ENCODE measurements at regions not wholly inside any gene's neighbourhood (a gene's known extent, or its start where the extent isn't known, plus 50 kb on each side); places are given as distances from the start of the nearest gene placed in this dataset.

DNA sequence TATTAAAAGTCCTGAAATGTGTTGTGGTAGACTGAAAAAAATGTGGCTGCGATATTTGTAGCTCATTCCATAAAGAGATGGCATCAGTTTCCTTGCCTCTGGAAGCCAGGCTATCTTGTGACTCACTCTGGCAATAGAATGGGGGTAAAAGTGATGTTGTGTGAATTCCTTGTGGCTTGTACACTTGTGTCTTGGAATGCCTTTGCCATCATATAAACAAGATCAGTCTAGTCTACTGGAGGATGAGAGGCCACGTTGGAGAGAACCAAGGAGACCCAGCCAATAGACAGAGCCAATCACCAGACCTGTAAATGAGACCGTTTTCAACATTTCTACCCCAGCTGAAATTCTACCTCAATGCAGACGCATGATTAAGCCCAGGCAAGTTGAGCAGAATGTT is 254.1 kb downstream of the TRIB2 start:
- DNase-seq (ENCODE audit: low read depth in 1 of 2, low spot score in 2 of 2) = no peak
- Histone ChIP-seq H3K4me2 (ENCODE audit: insufficient read depth in 1 of 2, low read depth in 2 of 2, low read length in 2 of 2) (no peak overlapping the region), H3K79me1 (ENCODE audit: low read depth, low read length) (no peaks in the 10 kb centered on the region), H3K9ac (replicated peaks in 1 of 4; ENCODE audit: extremely low read depth in 1 of 4, low read depth in 3 of 4, low read length in 3 of 4) (no peak overlapping the region), H3K4me3 (ENCODE audit: extremely low read depth in 1 of 4, insufficient read depth in 2 of 4, low read depth in 3 of 4, low read length in 4 of 4) (no peak overlapping the region), H2AK5ac (ENCODE audit: low read depth, low read length) (no peak overlapping the region), H2BK120ac (replicated peaks; ENCODE audit: low read depth, low read length) (no peak overlapping the region), H2BK12ac (ENCODE audit: low read depth, low read length) (no peak overlapping the region), H4K91ac (replicated peaks; ENCODE audit: insufficient read length, low read length) (no peak overlapping the region), H3K9me3 (ENCODE audit: insufficient read depth in 2 of 2, low read depth in 1 of 2, low read length in 1 of 2) (no peaks in the 10 kb centered on the region; a peak in 1 of 4 replicates), H3K23ac (ENCODE audit: insufficient read length) (no peak overlapping the region), H4K8ac (ENCODE audit: extremely low read depth, insufficient read depth, low read length) (no peak overlapping the region), H3K23me2 (ENCODE audit: low read depth, low read length) (no peaks in the 10 kb centered on the region), H3K18ac (ENCODE audit: extremely low read depth, low read length) (no peak overlapping the region), H4K5ac (ENCODE audit: insufficient read length, low read depth, low read length) (no peak overlapping the region), H3K56ac (replicated peaks; ENCODE audit: insufficient read length, low read depth, low read length) (no peak overlapping the region), H2BK5ac (ENCODE audit: low read depth, low read length) (no peak overlapping the region), H3K4me1 (replicated peaks in 1 of 4; ENCODE audit: control insufficient read depth in 3 of 4, insufficient read depth in 4 of 4, low read length in 3 of 4) (no peaks in the 10 kb centered on the region), H2BK15ac (ENCODE audit: low read length) (no peak overlapping the region), H2BK20ac (ENCODE audit: low read length) (no peak overlapping the region), H4K20me1 (replicated peaks in 1 of 2; ENCODE audit: control insufficient read depth in 1 of 2, insufficient read depth in 2 of 2, low read length in 2 of 2) (no peaks in the 10 kb centered on the region), H3K36me3 (ENCODE audit: control insufficient read depth in 2 of 4, insufficient read depth in 4 of 4, low read length in 3 of 4) (no peaks in the 10 kb centered on the region), H3K27me3 (replicated peaks in 1 of 4; ENCODE audit: control insufficient read depth in 3 of 4, extremely low read depth in 1 of 4, insufficient read depth in 3 of 4, low read length in 3 of 4) (no peaks in the 10 kb centered on the region), H3K79me2 (ENCODE audit: control insufficient read depth in 1 of 2, insufficient read depth in 2 of 2, low read length in 2 of 2) (no peaks in the 10 kb centered on the region), H2AFZ (ENCODE audit: low read length) (no peak overlapping the region), H3K27ac (ENCODE audit: low read depth, low read length) (no peak overlapping the region), H3K14ac (ENCODE audit: insufficient read length) (no peak overlapping the region), H3K4ac (replicated peaks; ENCODE audit: insufficient read length, low read depth, low read length) (no peak overlapping the region)
- ChIA-PET CTCF (ENCODE audit: partially characterized antibody) (interaction anchor here (0.9 to 1.3 kb wide), 2 partner anchors 36 to 617 kb away, joined by 4 read pairs; no protein-coding TSS in a partner anchor), POLR2A (ENCODE audit: partially characterized antibody) (no interaction called here)
- 91% methylated on average over 4 of the region's 4 CpGs; no CpG with 5 or more reads in 1 of the 2 experiments for WGBS, 2 experiments (ENCODE audit: extremely low coverage in 1 of 2, insufficient coverage in 1 of 2, insufficient read length in 1 of 2, insufficient replicate concordance in 2 of 2, low coverage in 1 of 2, low lambda C conversion rate in 2 of 2, missing lambda C conversion rate in 1 of 2)
- FAIRE-seq = no peak
- TF ChIP-seq PHF8 (conservative IDR thresholded peaks at IDR 0.05; ENCODE audit: low read depth, low read length) (no peak), ATF3 (IDR thresholded peaks at IDR 0.05; ENCODE audit: insufficient read depth, low read depth, low read length) (no peak)

Data from H1 (cell line).